Right lobe of liver (tissue), 4 donors: ENCODE measurements at regions not wholly inside any gene's neighbourhood (a gene's known extent, or its start where the extent isn't known, plus 50 kb on each side); places are given as distances from the start of the nearest gene placed in this dataset.

Experiments used
- CTCF ChIP-seq, 4 donors: fragments of 200-600 bp in 3 of 4; fragments of 450-650 bp in 1 of 4; IDR thresholded peaks; one replicate each; pipeline versions ENCODE4 v1.5.1 to v1.8.0; 2016 to 2022; ENCODE audit warnings: antibody characterized with exemption in 4 of 4, mild to moderate bottlenecking in 2 of 4
- POLR2A ChIP-seq: fragments of 450-650 bp; IDR thresholded peaks from one replicate; pipeline ENCODE4 v1.6.1; 2017; ENCODE audit warnings: antibody characterized with exemption, mild to moderate bottlenecking
- donor health status: DM: no; HTN: no; CAD: no.
- donor health status: DM: no; HTN: no; CAD: no.
- donor health status: DM: no; HTN: yes; CAD: no.

DNA sequence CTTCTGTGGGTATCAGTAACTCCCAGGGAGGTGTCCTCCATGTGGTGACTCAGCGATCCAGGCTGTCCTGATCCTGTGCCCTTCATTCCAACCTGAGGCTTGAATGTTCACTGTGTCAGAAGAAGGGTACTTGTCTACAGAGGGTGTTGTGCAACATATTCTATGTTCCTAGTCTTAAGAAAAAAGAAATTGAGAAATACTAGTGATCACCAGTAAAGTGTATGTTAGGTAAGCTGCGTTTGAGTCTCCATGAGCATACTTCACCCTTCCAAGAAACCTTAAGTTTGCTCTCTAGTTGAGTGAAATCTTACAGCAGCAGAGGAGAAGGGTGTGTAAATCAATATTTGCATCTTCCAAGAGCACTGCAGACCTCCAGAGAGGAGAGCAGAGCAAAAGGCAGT is 122.2 kb upstream of the SLC24A5 start:
- no peak for TF ChIP-seq CTCF (IDR thresholded peaks at IDR 0.05)
- TF ChIP-seq POLR2A = no peak
